ENCODE measurements at regions not wholly inside any gene's neighbourhood (a gene's known extent, or its start where the extent isn't known, plus 50 kb on each side); places are given as distances from the start of the nearest gene placed in this dataset.

DNA sequence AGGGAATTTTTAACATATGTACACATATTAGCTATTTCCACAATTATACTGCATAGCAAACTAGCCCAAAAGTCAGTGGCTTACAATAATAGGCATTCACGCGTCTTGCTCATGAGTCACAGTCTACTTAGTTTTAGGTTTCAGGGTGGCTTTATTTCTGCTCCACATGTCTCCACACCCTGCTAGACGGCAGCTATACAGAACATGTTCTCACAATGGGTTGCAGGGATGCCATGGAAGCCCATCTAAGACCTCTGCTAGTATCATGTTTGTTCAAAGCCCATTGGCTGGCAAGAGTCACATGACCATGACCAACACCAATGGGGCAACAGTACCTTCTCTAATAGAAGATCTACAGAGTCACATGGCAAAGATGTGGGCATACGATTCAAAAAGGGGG, 96.3 kb upstream of the NEBL start:
- no peak for FAIRE-seq
- TF ChIP-seq SPI1 (IDR thresholded peaks at IDR 0.05; ENCODE audit: low read depth, low read length) = no peak
- no peak for TF ChIP-seq POU2F2 (IDR thresholded peaks at IDR 0.05; ENCODE audit: low read depth, low read length)
- no peak for TF ChIP-seq PAX5 (IDR thresholded peaks at IDR 0.05; ENCODE audit: insufficient read depth, low read length, severe bottlenecking)
- no peak for TF ChIP-seq POLR2A (IDR thresholded peaks at IDR 0.05; ENCODE audit: low read depth, low read length)
- no peak for TF ChIP-seq POLR2AphosphoS5 (IDR thresholded peaks at IDR 0.05; ENCODE audit: low read depth, low read length)
- TF ChIP-seq TAF1 (IDR thresholded peaks at IDR 0.05; ENCODE audit: low read depth, low read length) = no peak
- DNase-seq (ENCODE audit: insufficient read length, low spot score) = no peak

DNA sequence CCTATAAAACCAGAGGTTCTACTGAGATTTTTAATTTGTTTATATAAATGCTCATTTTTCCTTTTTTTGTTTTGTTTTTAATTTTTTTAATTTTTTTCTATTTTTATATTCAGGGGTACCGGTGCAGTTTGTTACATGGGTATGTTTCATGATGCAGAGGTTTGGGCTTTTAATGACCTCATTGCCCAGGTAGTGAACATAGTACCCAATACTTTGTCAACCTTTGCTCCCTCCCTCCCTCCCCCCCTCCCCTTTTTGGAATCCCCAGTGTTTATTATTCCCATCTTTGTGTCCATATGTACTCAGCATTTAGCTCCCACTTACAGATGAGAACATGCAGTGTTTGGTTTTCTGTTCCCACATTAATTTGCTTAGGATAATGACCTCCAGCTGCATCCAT, 94.4 kb upstream of the NEBL start:
- no peak for DNase-seq (ENCODE audit: insufficient read length, low spot score)
- no peak for FAIRE-seq
- no peak for TF ChIP-seq POLR2A (IDR thresholded peaks at IDR 0.05; ENCODE audit: low read depth, low read length)
- TF ChIP-seq TAF1 (IDR thresholded peaks at IDR 0.05; ENCODE audit: low read depth, low read length) = no peak

DNA sequence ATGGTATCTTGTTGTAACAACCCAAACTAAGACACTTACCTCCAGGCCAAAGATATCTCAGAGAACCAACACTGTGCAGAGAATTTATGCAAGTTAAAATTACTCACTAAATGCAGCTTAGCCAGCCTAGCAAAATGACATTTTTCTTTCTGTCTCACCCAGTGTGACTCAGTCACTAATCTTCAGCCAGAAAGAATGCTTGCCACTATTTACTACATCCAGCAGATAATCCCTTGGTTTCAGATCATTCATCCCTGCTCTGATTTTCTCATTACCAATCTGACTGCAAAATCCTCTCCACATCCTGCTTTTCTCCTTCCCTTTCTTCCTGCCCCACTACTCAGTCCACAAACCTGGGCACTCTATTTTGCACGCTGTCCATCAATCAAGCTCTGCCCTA, 93.5 kb upstream of the NEBL start:
- DNase-seq (ENCODE audit: insufficient read length, low spot score) (no peak), FAIRE-seq (no peak)
- no peak for TF ChIP-seq POLR2A (IDR thresholded peaks at IDR 0.05; ENCODE audit: low read depth, low read length)

DNA sequence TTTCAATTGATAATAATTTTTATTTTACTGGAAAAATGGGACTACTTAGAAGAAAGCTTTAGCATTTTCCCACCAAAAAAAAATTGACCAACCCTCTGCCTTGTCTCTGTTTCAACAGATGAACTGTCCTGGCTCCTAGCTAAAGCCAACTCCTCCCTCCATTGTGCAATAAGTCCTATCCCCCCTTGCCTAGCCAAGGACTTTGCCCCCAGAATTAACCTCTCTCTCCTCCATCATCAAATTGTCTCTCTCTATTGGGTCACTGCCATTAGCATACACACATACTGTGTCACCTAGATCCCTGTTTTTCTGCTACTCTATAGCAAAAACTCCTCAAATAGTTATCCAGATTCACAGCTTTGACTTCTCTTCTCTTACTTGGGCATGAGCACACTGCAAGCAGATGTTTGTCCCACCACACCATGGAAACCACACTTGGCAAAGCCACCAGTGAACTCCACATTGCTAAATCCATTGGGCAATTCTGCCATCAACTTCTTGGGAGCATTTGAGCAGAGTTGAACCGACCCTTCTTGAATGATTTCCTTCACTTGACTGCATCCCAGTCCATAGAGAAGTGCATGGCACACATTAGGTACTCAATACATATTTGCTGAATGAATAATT, 91.4 kb upstream of the NEBL start:
- FAIRE-seq (no peak), DNase-seq (ENCODE audit: insufficient read length, low spot score) (no peak)
- TF ChIP-seq TAF1 (IDR thresholded peaks at IDR 0.05; ENCODE audit: low read depth, low read length) (no peak), POLR2AphosphoS5 (IDR thresholded peaks at IDR 0.05; ENCODE audit: low read depth, low read length) (no peak), POLR2A (IDR thresholded peaks at IDR 0.05; ENCODE audit: low read depth, low read length) (no peak), POU2F2 (IDR thresholded peaks at IDR 0.05; ENCODE audit: low read depth, low read length) (no peak), SPI1 (IDR thresholded peaks at IDR 0.05; ENCODE audit: low read depth, low read length) (no peak), PAX5 (IDR thresholded peaks at IDR 0.05; ENCODE audit: insufficient read depth, low read length, severe bottlenecking) (no peak)

DNA sequence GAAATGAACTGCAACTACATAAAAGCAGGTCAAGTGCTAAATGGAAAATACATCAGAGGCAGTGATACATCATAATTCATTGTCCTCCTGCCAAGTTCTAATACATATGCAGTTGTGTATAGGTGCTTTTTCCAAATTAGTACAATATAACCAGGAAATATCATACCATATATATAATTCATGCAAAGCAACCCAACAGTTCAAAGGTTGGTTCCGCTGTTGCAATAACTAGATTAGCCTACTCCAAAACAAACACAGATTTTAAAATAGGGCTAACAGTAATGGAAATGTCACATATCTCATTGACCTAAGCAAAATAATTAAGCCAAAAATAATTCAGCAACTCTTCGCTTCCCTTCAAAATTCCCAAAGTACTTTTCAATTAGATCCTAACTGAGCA, 88.9 kb upstream of the NEBL start:
- no peak for TF ChIP-seq SPI1 (IDR thresholded peaks at IDR 0.05; ENCODE audit: low read depth, low read length)
- TF ChIP-seq PAX5 (IDR thresholded peaks at IDR 0.05; ENCODE audit: insufficient read depth, low read length, severe bottlenecking) = no peak
- no peak for TF ChIP-seq TAF1 (IDR thresholded peaks at IDR 0.05; ENCODE audit: low read depth, low read length)
- TF ChIP-seq POLR2A (IDR thresholded peaks at IDR 0.05; ENCODE audit: low read depth, low read length) = no peak
- FAIRE-seq (no peak), DNase-seq (ENCODE audit: insufficient read length, low spot score) (no peak)

DNA sequence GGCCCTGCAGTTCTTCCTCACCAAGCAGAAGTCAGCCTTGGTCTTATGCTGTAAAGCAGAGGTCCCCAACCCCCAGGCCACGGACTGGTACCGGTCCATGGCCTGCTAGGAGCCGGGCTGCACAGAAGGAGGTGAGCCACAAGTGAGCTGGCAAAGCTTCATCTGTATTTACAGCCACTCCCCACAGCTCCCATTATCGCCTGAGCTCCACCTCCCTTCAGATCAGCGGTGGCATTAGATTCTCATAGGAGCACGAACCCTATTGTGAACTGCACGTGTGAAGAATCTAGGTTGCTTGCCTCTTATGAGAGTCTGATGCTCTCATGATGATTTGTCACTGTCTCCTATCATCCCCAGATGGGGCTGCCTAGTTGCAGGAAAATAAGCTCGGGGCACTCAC, 87.6 kb upstream of the NEBL start:
- FAIRE-seq = no peak
- TF ChIP-seq POLR2AphosphoS5 (IDR thresholded peaks at IDR 0.05; ENCODE audit: low read depth, low read length) (no peak), SPI1 (IDR thresholded peaks at IDR 0.05; ENCODE audit: low read depth, low read length) (no peak), POLR2A (IDR thresholded peaks at IDR 0.05; ENCODE audit: low read depth, low read length) (no peak), POU2F2 (IDR thresholded peaks at IDR 0.05; ENCODE audit: low read depth, low read length) (no peak), PAX5 (IDR thresholded peaks at IDR 0.05; ENCODE audit: insufficient read depth, low read length, severe bottlenecking) (no peak), TAF1 (IDR thresholded peaks at IDR 0.05; ENCODE audit: low read depth, low read length) (no peak)
- DNase-seq (ENCODE audit: insufficient read length, low spot score) = no peak

DNA sequence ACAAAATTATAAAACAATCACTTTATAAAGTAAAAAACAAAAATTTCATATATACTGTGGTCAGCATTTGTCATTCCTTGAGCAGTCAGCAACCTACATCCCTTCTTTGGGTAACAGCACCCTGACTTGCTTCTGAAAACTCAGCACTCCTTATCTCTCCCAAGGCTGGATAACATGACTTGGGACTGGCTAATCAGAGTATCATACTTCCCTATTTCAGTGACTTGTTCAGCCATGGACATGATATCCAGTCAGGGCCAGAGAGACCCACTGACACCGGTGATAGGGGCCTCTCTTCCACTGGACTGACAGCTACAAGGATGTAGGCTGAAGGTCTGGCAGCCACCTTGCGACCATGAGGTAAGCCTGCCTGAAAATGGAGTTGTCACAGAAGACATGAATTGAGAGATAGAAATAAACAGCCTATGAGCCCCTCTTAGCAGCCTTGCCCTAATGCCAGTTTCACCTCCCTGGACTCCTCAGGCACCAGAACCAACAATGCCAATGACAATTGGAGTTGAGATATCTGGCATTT, 84.4 kb upstream of the NEBL start:
- DNase-seq (ENCODE audit: insufficient read length, low spot score) (no peak), FAIRE-seq (no peak)
- no peak for TF ChIP-seq POU2F2 (IDR thresholded peaks at IDR 0.05; ENCODE audit: low read depth, low read length)
- TF ChIP-seq POLR2AphosphoS5 (IDR thresholded peaks at IDR 0.05; ENCODE audit: low read depth, low read length) = no peak
- no peak for TF ChIP-seq POLR2A (IDR thresholded peaks at IDR 0.05; ENCODE audit: low read depth, low read length)
- no peak for TF ChIP-seq PAX5 (IDR thresholded peaks at IDR 0.05; ENCODE audit: insufficient read depth, low read length, severe bottlenecking)
- TF ChIP-seq TAF1 (IDR thresholded peaks at IDR 0.05; ENCODE audit: low read depth, low read length) = no peak
- no peak for TF ChIP-seq SPI1 (IDR thresholded peaks at IDR 0.05; ENCODE audit: low read depth, low read length)

DNA sequence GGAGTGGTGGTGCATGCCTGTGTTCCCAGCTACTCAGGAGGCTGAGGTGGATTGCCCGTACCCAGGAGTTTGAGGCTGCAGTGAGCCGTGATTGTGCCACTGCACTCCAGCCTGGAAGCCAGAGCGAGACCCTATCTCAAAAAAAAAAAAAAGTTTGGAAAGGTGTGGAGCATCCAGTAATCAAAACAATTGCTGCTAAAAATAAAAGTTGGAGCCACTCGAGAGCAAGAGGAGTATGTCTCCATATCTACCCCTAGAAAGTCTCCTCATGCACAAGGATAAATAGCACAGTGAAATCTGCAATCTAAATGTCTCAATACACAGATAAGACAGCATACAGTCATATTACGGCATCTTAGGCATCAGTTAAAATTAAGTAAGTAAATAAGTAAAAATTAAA, 81.5 kb upstream of the NEBL start:
- no peak for TF ChIP-seq POU2F2 (IDR thresholded peaks at IDR 0.05; ENCODE audit: low read depth, low read length)
- TF ChIP-seq POLR2A (IDR thresholded peaks at IDR 0.05; ENCODE audit: low read depth, low read length) = no peak
- no peak for TF ChIP-seq TAF1 (IDR thresholded peaks at IDR 0.05; ENCODE audit: low read depth, low read length)
- no peak for TF ChIP-seq SPI1 (IDR thresholded peaks at IDR 0.05; ENCODE audit: low read depth, low read length)
- TF ChIP-seq PAX5 (IDR thresholded peaks at IDR 0.05; ENCODE audit: insufficient read depth, low read length, severe bottlenecking) = no peak
- TF ChIP-seq POLR2AphosphoS5 (IDR thresholded peaks at IDR 0.05; ENCODE audit: low read depth, low read length) = no peak
- no peak for FAIRE-seq
- no peak for DNase-seq (ENCODE audit: insufficient read length, low spot score)

DNA sequence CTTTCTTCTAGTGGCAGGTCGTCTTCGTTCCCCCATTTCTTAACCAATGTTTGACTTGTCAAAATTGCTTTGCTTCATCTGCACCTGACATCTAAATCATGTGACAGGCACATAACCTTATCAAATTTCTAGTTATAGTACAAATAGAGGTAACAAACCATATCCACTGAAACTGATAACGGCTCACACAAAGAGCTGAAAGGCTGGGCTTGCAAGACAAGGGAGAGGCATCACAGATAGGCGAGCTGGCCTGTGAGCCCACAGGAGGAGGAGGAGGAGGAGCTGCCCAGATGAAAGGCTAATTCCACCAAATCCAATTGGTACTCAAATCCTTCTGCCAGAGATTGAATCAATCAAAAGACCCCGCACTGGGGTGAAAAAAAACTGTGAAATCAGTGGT, 80.2 kb upstream of the NEBL start:
- TF ChIP-seq POLR2AphosphoS5 (IDR thresholded peaks at IDR 0.05; ENCODE audit: low read depth, low read length) (no peak), TAF1 (IDR thresholded peaks at IDR 0.05; ENCODE audit: low read depth, low read length) (no peak), POLR2A (IDR thresholded peaks at IDR 0.05; ENCODE audit: low read depth, low read length) (no peak), POU2F2 (IDR thresholded peaks at IDR 0.05; ENCODE audit: low read depth, low read length) (no peak), PAX5 (IDR thresholded peaks at IDR 0.05; ENCODE audit: insufficient read depth, low read length, severe bottlenecking) (no peak), SPI1 (IDR thresholded peaks at IDR 0.05; ENCODE audit: low read depth, low read length) (no peak)
- no peak for FAIRE-seq
- DNase-seq (ENCODE audit: insufficient read length, low spot score) = no peak

DNA sequence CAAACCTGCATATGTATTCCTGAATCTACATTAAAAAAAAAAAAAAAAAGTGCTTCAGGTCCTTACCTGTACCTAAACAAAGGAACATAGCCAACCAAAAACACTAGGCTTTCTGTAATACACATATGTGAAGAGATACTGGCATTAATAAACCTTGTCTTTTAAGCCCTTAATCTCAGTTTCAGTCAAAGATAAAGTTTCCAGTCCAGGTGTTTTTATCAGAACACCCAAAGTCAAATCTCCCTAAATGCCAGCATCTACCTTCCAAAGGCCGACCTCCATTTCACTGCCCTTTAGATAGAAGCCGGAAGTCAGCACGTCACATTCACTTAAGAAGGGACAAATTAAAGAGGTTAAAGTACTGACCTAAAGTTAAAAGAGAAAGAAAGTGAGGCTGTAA, 79.8 kb upstream of the NEBL start:
- FAIRE-seq = no peak
- TF ChIP-seq TAF1 (IDR thresholded peaks at IDR 0.05; ENCODE audit: low read depth, low read length) (no peak), POLR2AphosphoS5 (IDR thresholded peaks at IDR 0.05; ENCODE audit: low read depth, low read length) (no peak), POU2F2 (IDR thresholded peaks at IDR 0.05; ENCODE audit: low read depth, low read length) (no peak), POLR2A (IDR thresholded peaks at IDR 0.05; ENCODE audit: low read depth, low read length) (no peak), SPI1 (IDR thresholded peaks at IDR 0.05; ENCODE audit: low read depth, low read length) (no peak), PAX5 (IDR thresholded peaks at IDR 0.05; ENCODE audit: insufficient read depth, low read length, severe bottlenecking) (no peak)
- DNase-seq (ENCODE audit: insufficient read length, low spot score) = no peak

Measured in GM12891 (cell line).